ENCODE measurements at regions not wholly inside any gene's neighbourhood (a gene's known extent, or its start where the extent isn't known, plus 50 kb on each side); places are given as distances from the start of the nearest gene placed in this dataset.

- DNase-seq: no peak
- ATAC-seq: no peak
These were observed 53.2 kb upstream of the SYPL1 start for GRCh38 chr7:106165337-106165736.

DNA sequence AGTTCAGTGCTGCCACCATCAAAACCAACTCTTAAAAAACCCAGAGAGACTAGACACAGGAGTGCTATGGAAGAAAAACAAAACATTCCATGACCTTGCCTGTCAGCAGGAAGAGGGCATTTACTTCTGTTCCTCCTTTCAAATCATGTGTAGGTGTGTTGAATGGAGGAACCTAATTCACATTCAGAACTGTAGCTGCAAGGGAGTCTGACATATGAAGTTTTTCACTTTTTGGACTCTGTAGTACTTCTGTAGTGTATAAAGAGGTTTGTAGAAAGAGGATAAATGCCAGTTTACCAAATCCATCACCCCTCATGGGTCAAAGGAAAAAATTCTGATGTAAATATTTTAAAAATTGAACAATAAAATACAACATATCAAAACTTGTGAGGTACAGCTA is 51.1 kb upstream of the SYPL1 start:
- no peak for ATAC-seq
- DNase-seq: no peak
